GM21515 (cell line): ENCODE measurements at regions not wholly inside any gene's neighbourhood (a gene's known extent, or its start where the extent isn't known, plus 50 kb on each side); places are given as distances from the start of the nearest gene placed in this dataset.
A peak's percentile ranks its signal among the peaks of the same experiment; 100 is the strongest.
"Not testable (repeated sequence)": the region's sequence is repeated elsewhere in the genome, so short reads cannot be mapped to it uniquely, and the experiment has no call there.

ENCODE experiments used
- ATAC-seq: cut with Tn5 transposase; IDR thresholded peaks from one replicate; pipeline ENCODE4 v1.9.1; 2021; ENCODE audit not compliant: unreplicated experiment

- ATAC-seq = not testable (repeated sequence)
Observed at GRCh38 chr5:93682471-93683404, 58.7 kb downstream of the POU5F2 start.

GRCh38 chr5:93681432-93681831 lies 60.0 kb downstream of the POU5F2 start:
- ATAC-seq = no peak

GRCh38 chr5:93677359-93677891 lies 64.0 kb downstream of the POU5F2 start:
- ATAC-seq = no peak

DNA sequence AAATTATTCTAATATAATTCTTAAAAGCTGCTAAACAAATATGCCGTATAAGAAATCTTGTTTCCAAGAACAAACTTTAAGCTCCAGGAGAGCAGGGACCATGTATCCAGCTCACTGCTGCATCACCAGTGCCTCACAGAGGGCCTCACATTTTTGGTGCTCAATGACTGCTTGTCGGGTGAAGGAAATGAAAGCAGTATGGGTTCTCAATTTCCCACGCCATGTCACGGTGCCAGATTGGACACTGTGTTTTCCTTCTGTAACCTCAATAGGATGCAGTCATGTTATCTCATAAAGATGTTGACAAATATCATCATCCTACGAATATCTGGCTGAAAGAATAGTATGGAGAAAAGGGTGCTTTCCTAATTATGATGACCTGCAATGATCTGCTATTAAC lies 64.7 kb downstream of the POU5F2 start:
- ATAC-seq = no peak

GRCh38 chr5:93675460-93676450 lies 65.6 kb downstream of the POU5F2 start:
- ATAC-seq = peak; percentile 61

DNA sequence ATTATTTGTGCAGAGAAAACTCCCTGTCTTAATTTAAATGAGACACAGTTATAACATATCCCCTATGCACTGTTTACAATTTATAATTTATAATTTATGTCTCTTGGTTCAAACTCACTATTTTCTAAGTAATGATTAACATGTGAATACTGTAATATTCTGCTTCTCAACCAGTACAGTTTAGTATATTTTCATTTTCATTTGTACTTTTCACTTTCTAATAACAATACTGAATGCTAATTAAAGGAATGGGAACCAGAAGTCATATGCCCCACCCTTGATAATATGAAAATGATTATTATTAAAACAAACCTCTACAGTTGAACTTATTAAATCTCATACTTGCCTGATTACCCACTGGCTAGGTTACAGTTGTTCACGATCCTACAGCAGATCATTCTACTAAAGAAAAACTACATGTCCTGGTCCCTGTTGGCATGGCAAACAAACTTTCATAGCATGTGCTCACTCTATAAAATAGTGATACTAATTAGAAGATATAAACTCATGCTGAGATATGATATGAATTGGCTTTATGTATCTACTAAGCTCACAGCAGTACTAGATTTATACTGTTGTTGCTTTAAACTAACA lies 66.4 kb downstream of the POU5F2 start:
- peak; percentile 62 for ATAC-seq

DNA sequence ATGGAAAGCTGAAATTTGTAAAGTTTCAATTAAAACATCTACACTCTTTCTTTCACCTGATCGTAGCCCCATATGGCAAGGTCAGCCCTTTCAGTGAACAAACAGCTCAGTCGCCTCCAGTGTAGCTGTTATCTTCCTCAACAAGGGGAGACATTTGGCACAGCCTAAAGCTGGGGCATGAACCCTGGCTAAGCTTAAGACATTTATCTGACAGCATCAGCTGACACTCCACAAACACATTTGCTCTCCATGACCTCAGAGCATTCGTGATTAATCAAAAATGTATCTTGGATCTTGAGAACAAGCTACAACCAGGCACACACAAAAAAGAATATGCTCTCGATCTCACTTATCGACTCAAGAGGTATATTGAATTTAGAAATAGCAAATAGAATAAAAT lies 67.3 kb downstream of the POU5F2 start:
- no peak for ATAC-seq

DNA sequence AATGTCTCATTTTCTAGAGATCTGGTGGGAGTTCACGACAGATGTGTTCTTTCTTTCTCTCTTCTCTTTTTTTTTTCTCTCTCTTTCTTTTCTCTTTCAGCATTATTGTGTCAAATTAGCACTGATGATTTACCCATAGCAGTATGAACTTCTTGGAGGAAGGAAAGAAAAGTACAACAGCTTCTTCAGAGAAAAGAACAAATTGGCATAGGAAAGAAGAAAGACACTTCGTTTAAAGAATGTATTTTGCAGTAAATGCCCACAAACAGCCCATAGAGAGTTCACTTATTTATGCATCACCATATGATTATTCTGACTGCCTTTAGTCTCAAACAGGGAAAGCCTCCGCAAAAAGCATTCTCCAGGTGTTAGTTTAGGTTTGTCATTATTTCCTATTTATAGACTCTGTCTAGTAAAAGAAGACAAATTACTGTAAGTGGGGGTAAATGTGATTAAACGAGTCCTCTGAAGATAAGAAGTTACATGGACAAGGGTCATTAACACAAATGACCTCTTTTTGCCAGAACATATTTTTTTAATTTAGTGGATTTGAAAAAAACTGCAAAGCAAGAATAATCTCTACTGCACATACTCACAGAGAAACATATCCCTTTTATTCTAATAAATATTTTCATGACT lies 68.0 kb downstream of the POU5F2 start:
- no peak for ATAC-seq

DNA sequence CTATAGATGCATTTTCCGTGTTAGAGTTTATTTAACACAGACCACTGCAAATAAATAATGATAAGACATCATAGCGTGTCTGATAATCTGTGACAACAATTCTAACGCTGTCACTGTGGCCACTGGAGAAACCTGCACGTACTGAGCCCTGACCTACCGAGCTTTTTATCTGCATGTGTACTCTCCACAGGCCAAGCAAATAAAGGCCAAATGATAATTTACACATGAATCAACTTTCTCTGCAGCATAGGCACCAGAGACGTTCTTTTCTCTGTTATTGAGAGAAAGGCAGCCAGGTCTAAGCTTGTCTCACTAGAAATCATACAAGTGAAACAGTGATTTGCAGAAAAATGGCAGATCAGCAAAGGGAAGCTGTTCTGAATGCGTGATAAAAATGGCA lies 75.8 kb downstream of the POU5F2 start:
- no peak for ATAC-seq

DNA sequence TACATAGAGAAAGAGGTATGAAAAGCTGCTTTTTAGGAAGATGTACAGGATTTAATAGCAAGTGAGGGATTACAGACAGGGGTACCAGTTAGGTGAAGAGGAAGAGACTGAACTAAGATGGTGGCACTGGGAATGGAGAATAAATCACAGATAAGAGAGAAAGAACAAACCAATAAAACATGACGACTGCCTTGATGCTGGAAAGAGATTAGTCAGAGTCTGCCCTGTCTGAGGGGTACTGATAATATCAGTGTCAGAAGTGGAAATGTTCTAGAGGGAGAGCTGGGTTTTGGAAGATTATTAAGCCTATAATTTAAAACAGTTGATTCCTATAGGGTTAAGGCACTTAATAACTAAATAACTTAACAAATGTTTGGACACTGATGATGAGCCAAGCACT lies 77.7 kb downstream of the NR2F1 start:
- ATAC-seq = no peak

DNA sequence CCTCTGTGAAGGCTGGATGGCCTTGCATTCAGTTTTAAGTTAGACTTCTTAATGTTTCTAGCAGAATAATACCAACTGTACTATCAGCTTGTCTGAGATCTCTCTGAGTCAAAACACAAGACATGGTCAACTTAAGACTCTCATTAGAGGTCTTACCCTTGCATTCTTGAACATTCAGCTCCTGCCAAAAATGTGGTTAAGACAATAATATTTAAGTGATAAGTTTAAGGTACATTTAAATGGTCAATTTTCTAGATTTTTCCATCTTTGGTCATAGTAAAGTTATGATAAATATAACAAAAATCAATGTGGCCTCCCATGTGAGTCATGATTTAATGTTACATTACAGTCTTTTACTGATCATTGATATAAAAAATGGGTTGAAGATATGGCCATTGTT lies 75.0 kb downstream of the NR2F1 start:
- no peak for ATAC-seq

DNA sequence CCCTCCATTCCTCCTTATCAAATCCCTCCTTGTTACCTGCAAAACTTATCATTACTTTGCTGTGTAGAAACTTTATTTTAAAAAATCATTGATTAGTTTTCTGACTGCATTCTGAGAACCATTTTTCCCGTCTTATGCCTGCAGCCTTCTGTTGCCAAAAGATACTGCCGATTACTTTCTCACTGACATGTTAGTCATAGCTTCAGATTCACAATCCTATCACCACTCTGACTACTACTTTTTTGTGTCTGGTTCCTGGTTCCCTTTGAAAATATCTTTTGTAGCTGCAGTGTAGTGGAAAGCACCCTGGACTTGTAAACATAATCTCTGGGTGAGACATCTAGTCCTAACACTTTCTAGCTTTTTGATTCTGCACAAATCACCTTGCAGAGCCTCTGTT lies 71.7 kb downstream of the NR2F1 start:
- no peak for ATAC-seq

- no peak for ATAC-seq
Observed at GRCh38 chr5:93653716-93654115, 70.7 kb downstream of the NR2F1 start.

- no peak for ATAC-seq
Observed at GRCh38 chr5:93649234-93649900, 66.3 kb downstream of the NR2F1 start.

DNA sequence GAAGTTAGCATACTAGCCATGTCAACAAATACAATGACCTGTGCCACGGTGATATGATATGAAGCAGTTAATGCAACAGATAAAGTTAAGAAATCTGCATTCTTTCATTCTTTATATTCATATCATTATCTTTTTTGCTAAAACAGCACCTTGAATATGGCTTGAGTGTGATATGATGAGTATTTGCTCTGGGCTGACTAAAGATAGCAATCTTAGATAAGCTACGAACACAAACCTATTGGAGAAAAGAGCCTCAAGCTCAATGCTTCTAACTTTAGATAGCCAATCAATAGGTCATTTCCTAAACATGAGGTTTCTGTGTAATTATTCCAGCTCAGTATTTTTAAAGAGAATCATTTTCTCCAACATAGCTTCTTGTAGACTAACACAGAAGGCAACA lies 61.7 kb downstream of the NR2F1 start:
- ATAC-seq = no peak
